CD14-positive monocyte (primary cell): ENCODE measurements at regions not wholly inside any gene's neighbourhood (a gene's known extent, or its start where the extent isn't known, plus 50 kb on each side); places are given as distances from the start of the nearest gene placed in this dataset.
"Not testable (repeated sequence)": the region's sequence is repeated elsewhere in the genome, so short reads cannot be mapped to it uniquely, and the experiment has no call there.

Experiments used
- DNase-seq, 3 donors: peaks; one replicate each; pipeline ENCODE4 v3.0.0-alpha.2; 2011 to 2022
- H2AFZ ChIP-seq: 2 replicates; pipeline ENCODE4 v1.6.0; 2012; ENCODE audit warnings: mild to moderate bottlenecking, low read depth, low read length, inconsistent platforms; ENCODE audit not compliant: insufficient read depth, poor library complexity, severe bottlenecking
- H3K27ac ChIP-seq, 2 donors: 1 replicate in 1 of 2; 2 replicates in 1 of 2; pipeline ENCODE4 v1.5.1; 2012 to 2013; ENCODE audit warnings: low read length in 2 of 2, control low read depth in 1 of 2, inconsistent platforms in 1 of 2, low read depth in 1 of 2, mild to moderate bottlenecking in 1 of 2
- H3K27me3 ChIP-seq, 2 donors: one replicate each; pipeline versions ENCODE4 v1.6.0 to v1.6.1; 2011 to 2013; ENCODE audit warnings: low read length in 2 of 2; ENCODE audit not compliant: control insufficient read depth in 2 of 2, insufficient read depth in 2 of 2
- H3K36me3 ChIP-seq, 2 donors: replicated peaks in 1 of 2; 1 replicate in 1 of 2; 2 replicates in 1 of 2; pipeline versions ENCODE4 v1.5.1 to v1.6.1; 2012 to 2013; ENCODE audit warnings: low read length in 2 of 2, control low read depth in 1 of 2, inconsistent platforms in 1 of 2, mild to moderate bottlenecking in 1 of 2; ENCODE audit not compliant: insufficient read depth in 2 of 2, control insufficient read depth in 1 of 2
- H3K4me1 ChIP-seq, 2 donors: 1 replicate in 1 of 2; 2 replicates in 1 of 2; pipeline versions ENCODE4 v1.5.1 to v1.6.1; 2012 to 2013; ENCODE audit warnings: low read length in 2 of 2, control low read depth in 1 of 2, inconsistent platforms in 1 of 2, mild to moderate bottlenecking in 1 of 2, moderate library complexity in 1 of 2; ENCODE audit not compliant: insufficient read depth in 2 of 2, control insufficient read depth in 1 of 2
- H3K4me2 ChIP-seq: replicated peaks from 2 replicates; pipeline ENCODE3; 2012; ENCODE audit warnings: low read length, moderate library complexity, mild to moderate bottlenecking; ENCODE audit not compliant: poor library complexity, severe bottlenecking; ENCODE audit errors: extremely low read depth
- H3K4me3 ChIP-seq, 3 experiments: fragments of 200-600 bp in 1 of 3; sonication (generic) in 1 of 3; replicated peaks in 1 of 3; 1 replicate in 2 of 3; 2 replicates in 1 of 3; pipeline ENCODE4 v1.5.1; 2011 to 2013; ENCODE audit warnings: low read length in 3 of 3, mild to moderate bottlenecking in 3 of 3, control low read depth in 2 of 3, low read depth in 2 of 3, inconsistent platforms in 1 of 3, moderate library complexity in 1 of 3
- H3K79me2 ChIP-seq: 2 replicates; pipeline ENCODE4 v1.6.0; 2012; ENCODE audit warnings: mild to moderate bottlenecking, control low read depth, inconsistent platforms, low read length, moderate library complexity; ENCODE audit not compliant: insufficient read depth
- H3K9ac ChIP-seq: 2 replicates; pipeline ENCODE4 v1.6.0; 2017; ENCODE audit warnings: low read length, mild to moderate bottlenecking; ENCODE audit not compliant: insufficient read depth, poor library complexity, severe bottlenecking
- H3K9me3 ChIP-seq, 2 donors: replicated peaks in 1 of 2; 1 replicate in 1 of 2; 2 replicates in 1 of 2; pipeline versions ENCODE4 v1.5.1 to v1.6.1; 2012 to 2013; ENCODE audit warnings: low read length in 2 of 2, control low read depth in 1 of 2; ENCODE audit not compliant: control insufficient read depth in 1 of 2, insufficient read depth in 1 of 2
- H4K20me1 ChIP-seq: 2 replicates; pipeline ENCODE4 v1.6.0; 2012; ENCODE audit warnings: mild to moderate bottlenecking, low read length, control low read depth, moderate library complexity; ENCODE audit not compliant: insufficient read depth
- H3K27ac Mint-ChIP-seq, 7 donors: one replicate each; pipeline ENCODE4 v1.8.0; 2020; ENCODE audit warnings: mild to moderate bottlenecking in 7 of 7, mixed read lengths in 7 of 7, moderate library complexity in 6 of 7, inconsistent platforms in 2 of 7
- H3K27me3 Mint-ChIP-seq, 3 donors: one replicate each; pipeline ENCODE4 v1.8.0; 2021 to 2022; ENCODE audit warnings: low read depth in 3 of 3, mild to moderate bottlenecking in 3 of 3, mixed read lengths in 3 of 3, moderate library complexity in 3 of 3, inconsistent platforms in 1 of 3
- H3K36me3 Mint-ChIP-seq, 2 donors: one replicate each; pipeline ENCODE4 v1.8.0; 2020; ENCODE audit warnings: mixed read lengths in 2 of 2, inconsistent platforms in 1 of 2, mild to moderate bottlenecking in 1 of 2
- H3K4me1 Mint-ChIP-seq: one replicate; pipeline ENCODE4 v1.8.0; 2020; ENCODE audit warnings: mild to moderate bottlenecking, mixed read lengths
- H3K4me3 Mint-ChIP-seq, 2 donors: one replicate each; pipeline ENCODE4 v1.8.0; 2020; ENCODE audit warnings: mild to moderate bottlenecking in 2 of 2, mixed read lengths in 2 of 2, moderate library complexity in 1 of 2
- H3K9me3 Mint-ChIP-seq, 7 donors: one replicate each; pipeline ENCODE4 v1.8.0; 2020 to 2022; ENCODE audit warnings: mixed read lengths in 7 of 7, mild to moderate bottlenecking in 6 of 7, moderate library complexity in 6 of 7, inconsistent platforms in 2 of 7
- WGBS: methylation state at CpG from one replicate; pipeline ENCODE4 v1.1.5; 2013; ENCODE audit warnings: missing lambda C conversion rate; ENCODE audit not compliant: insufficient coverage; 5-methylcytosine and 5-hydroxymethylcytosine counted together
- intact Hi-C, 2 donors: fragments of 100-400 bp; cut with micrococcal nuclease; formaldehyde crosslinking; loops; one replicate each; pipeline versions ENCODE4 v1.15.0 to v1.15.1; 2023
- TF ChIP-seq, protein P1 (sequence below): fragments of 200-600 bp; IDR thresholded peaks from one replicate; pipeline ENCODE4 v1.8.0; 2022; ENCODE audit warnings: antibody characterized with exemption, mild to moderate bottlenecking

DNA sequence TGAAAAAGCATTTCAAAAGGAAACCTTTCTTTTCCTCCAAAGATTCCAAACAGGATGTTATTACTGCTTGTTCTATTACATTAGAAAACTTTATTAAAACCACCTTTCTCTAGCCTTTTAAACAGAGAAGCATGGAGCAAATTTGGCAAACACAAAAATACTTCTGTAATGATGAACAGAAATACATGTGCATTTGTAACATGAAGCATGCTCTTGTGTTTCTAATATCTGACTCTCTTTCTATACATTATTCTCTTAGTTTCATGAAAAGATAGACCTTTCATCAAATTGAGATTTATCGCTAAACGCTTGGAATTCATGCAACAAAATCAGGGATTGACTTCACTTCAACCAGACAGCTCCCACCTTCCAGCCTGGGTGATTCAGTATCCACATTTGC lies 152.8 kb upstream of the IRS2 start:
- H3K4me1 ChIP-seq = no peaks in the 10 kb centered on the region
- no peak overlapping the region for H3K4me2 ChIP-seq
- no peaks in the 10 kb centered on the region for H3K36me3 ChIP-seq
- no peak overlapping the region for H3K9ac ChIP-seq
- TF ChIP-seq, protein P1, sequence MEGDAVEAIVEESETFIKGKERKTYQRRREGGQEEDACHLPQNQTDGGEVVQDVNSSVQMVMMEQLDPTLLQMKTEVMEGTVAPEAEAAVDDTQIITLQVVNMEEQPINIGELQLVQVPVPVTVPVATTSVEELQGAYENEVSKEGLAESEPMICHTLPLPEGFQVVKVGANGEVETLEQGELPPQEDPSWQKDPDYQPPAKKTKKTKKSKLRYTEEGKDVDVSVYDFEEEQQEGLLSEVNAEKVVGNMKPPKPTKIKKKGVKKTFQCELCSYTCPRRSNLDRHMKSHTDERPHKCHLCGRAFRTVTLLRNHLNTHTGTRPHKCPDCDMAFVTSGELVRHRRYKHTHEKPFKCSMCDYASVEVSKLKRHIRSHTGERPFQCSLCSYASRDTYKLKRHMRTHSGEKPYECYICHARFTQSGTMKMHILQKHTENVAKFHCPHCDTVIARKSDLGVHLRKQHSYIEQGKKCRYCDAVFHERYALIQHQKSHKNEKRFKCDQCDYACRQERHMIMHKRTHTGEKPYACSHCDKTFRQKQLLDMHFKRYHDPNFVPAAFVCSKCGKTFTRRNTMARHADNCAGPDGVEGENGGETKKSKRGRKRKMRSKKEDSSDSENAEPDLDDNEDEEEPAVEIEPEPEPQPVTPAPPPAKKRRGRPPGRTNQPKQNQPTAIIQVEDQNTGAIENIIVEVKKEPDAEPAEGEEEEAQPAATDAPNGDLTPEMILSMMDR = no peak
- Mint-ChIP-seq H3K9me3 (peaks cover 0 to 5% (median 3%) of the 10 kb centered on the region in 7 donors), H3K4me3 (no peak overlapping the region), H3K36me3 (no peaks in the 10 kb centered on the region), H3K27me3 (no peaks in the 10 kb centered on the region), H3K4me1 (no peaks in the 10 kb centered on the region), H3K27ac (no peak overlapping the region)
- WGBS = no CpG with 5 or more reads among the region's 2 CpGs
- H3K4me3 ChIP-seq = no peak overlapping the region
- H4K20me1 ChIP-seq = no peaks in the 10 kb centered on the region
- no peak for DNase-seq
- no peak overlapping the region for H3K27ac ChIP-seq
- H3K79me2 ChIP-seq = no peaks in the 10 kb centered on the region
- H3K9me3 ChIP-seq = peaks cover 0 to 6% of the 10 kb centered on the region in 2 donors
- intact Hi-C loops = no loop called here
- H2AFZ ChIP-seq = no peak overlapping the region
- H3K27me3 ChIP-seq = no peaks in the 10 kb centered on the region

DNA sequence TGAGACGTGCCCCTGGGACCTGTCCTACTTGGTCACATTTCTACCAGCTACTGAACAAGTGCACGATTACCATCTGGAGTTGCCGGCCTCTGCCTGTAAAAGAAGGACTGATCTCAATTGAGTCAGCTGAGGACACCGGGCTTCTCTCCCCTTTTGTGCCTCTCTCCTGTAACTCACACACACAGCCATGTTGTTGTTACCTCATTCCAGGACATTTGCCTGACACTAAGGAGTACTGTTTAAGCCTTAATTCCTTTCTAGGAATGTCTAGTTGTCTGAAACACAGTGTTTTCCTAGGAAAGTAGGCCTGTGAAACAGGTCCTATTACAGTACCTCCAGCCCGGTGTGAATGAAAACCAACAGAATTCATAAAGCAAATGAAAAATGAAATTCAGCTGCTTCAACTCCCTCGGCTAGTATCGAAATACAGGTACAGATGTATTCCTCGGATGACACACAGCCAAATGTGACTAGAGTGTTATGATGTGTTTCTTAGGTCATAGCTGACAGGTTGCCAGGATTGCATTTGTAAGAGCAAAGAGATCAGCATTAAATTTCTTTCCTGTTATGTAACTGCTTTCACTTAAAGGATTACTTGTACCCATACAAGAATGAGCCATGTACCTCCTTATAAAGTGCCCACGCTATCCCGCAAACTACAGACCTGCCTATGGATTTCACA lies 152.0 kb upstream of the IRS2 start:
- Histone ChIP-seq H3K36me3 (no peaks in the 10 kb centered on the region), H3K4me3 (no peak overlapping the region), H3K9me3 (peaks cover 0 to 6% of the 10 kb centered on the region in 2 donors), H3K27ac (no peak overlapping the region), H3K4me1 (no peaks in the 10 kb centered on the region), H3K9ac (no peak overlapping the region), H3K27me3 (no peaks in the 10 kb centered on the region), H2AFZ (no peak overlapping the region), H4K20me1 (no peaks in the 10 kb centered on the region), H3K79me2 (no peaks in the 10 kb centered on the region), H3K4me2 (no peak overlapping the region)
- Mint-ChIP-seq H3K27me3 (no peaks in the 10 kb centered on the region), H3K9me3 (peaks cover 0 to 5% (median 2%) of the 10 kb centered on the region in 7 donors), H3K36me3 (no peaks in the 10 kb centered on the region), H3K4me3 (no peak overlapping the region), H3K4me1 (no peaks in the 10 kb centered on the region), H3K27ac (no peak overlapping the region)
- intact Hi-C loops = no loop called here
- no peak for DNase-seq
- WGBS = 95% methylated on average over 7 of the region's 10 CpGs
- TF ChIP-seq, protein P1 = no peak

DNA sequence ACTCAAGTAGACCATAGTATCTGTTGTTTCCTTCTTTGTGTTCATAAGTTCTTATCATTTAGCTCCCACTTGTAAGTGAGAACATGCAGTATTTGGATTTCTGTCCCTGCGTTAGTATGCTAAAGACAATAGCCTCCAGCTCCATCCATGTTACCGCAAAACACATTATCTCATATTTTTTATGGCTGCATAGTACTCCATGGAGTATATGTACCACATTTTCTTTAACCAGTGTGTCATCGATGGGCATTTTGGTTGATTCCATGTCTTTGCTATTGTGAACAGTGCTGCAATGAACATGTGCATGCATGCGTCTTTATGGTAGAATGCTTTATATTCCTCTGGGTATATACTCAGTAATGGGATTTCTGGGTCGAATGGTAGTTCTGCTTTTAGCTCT lies 148.1 kb upstream of the IRS2 start:
- H3K27me3 ChIP-seq, H3K27me3 Mint-ChIP-seq, H3K4me1 ChIP-seq, H2AFZ ChIP-seq, H3K9ac ChIP-seq, H3K36me3 ChIP-seq, H3K9me3 Mint-ChIP-seq, H3K4me1 Mint-ChIP-seq, intact Hi-C loops, H3K27ac Mint-ChIP-seq, DNase-seq, H3K9me3 ChIP-seq, H3K79me2 ChIP-seq, H3K36me3 Mint-ChIP-seq, H3K4me3 Mint-ChIP-seq, H3K4me3 ChIP-seq, H3K27ac ChIP-seq, H3K4me2 ChIP-seq, H4K20me1 ChIP-seq: not testable (repeated sequence)
- 92% methylated on average over 2 of the region's 5 CpGs for WGBS
